ENCODE measurements at regions not wholly inside any gene's neighbourhood (a gene's known extent, or its start where the extent isn't known, plus 50 kb on each side); places are given as distances from the start of the nearest gene placed in this dataset.
"Not testable (repeated sequence)": the region's sequence is repeated elsewhere in the genome, so short reads cannot be mapped to it uniquely, and the experiment has no call there.

- peak; percentile 88 for TF ChIP-seq CTCF (IDR thresholded peaks at IDR 0.05)
- H3K27me3 ChIP-seq (ENCODE audit: control insufficient read depth, insufficient read depth, low read length); POLR2A ChIA-PET; H3K9me3 ChIP-seq (ENCODE audit: control insufficient read depth, insufficient read depth, low read depth, low read length); H3K36me3 ChIP-seq (ENCODE audit: control insufficient read depth, insufficient read depth, low read length); intact Hi-C loops (cut with micrococcal nuclease; ENCODE audit: unreplicated experiment); in situ Hi-C loops (cut with HindIII; ENCODE audit: low pct_unique_long_range_greater_than_20kb, low sequenced_read_pairs); CTCF ChIA-PET; BruUV-seq (replicated peaks); H3K4me1 ChIP-seq (ENCODE audit: control insufficient read depth, insufficient read depth, low read length); H3K27ac ChIP-seq (ENCODE audit: low read length); DNase-seq (ENCODE audit: low read depth, low spot score): not testable (repeated sequence)
- peak overlapping the region in 1 of 2 experiments; percentile 36; a peak in 1 of 4 replicates for H3K4me3 ChIP-seq (ENCODE audit: low read depth in 2 of 2, low read length in 2 of 2)
- ATAC-seq = peak; percentile 91
Observed at GRCh38 chr5:1653698-1654651, 130.2 kb upstream of the LPCAT1 start.

GRCh38 chr5:1652873-1653697 is 129.3 kb upstream of the LPCAT1 start:
- POLR2A ChIA-PET = no interaction called here
- intact Hi-C loops (cut with micrococcal nuclease; ENCODE audit: unreplicated experiment) (no loop called here), in situ Hi-C loops (cut with HindIII; ENCODE audit: low pct_unique_long_range_greater_than_20kb, low sequenced_read_pairs) (no loop called here)
- no peaks in the 10 kb centered on the region for H3K9me3 ChIP-seq (ENCODE audit: control insufficient read depth, insufficient read depth, low read depth, low read length)
- TF ChIP-seq POLR2AphosphoS5 (IDR thresholded peaks at IDR 0.05; ENCODE audit: low read depth, low read length) (no peak), TCF7L2 (IDR thresholded peaks at IDR 0.05; ENCODE audit: low read depth, low read length) (no peak), REST (IDR thresholded peaks at IDR 0.05; ENCODE audit: insufficient read depth in 1 of 2, low read depth in 2 of 2, low read length in 1 of 2) (no peak), CTCF (IDR thresholded peaks at IDR 0.05) (no peak), SIN3A (IDR thresholded peaks at IDR 0.05; ENCODE audit: borderline replicate concordance, insufficient read depth, low read depth, low read length) (no peak)
- no TSS peak for BruUV-seq (replicated peaks)
- H3K4me3 ChIP-seq (ENCODE audit: low read depth in 2 of 2, low read length in 2 of 2) = peak overlapping the region in 1 of 2 experiments; percentile 36; a peak in 1 of 4 replicates
- H3K27me3 ChIP-seq (ENCODE audit: control insufficient read depth, insufficient read depth, low read length) = no peaks in the 10 kb centered on the region
- H3K27ac ChIP-seq (ENCODE audit: low read length) = no peak overlapping the region
- H3K4me1 ChIP-seq (ENCODE audit: control insufficient read depth, insufficient read depth, low read length) = peaks cover 8% of the 10 kb centered on the region
- H3K36me3 ChIP-seq (ENCODE audit: control insufficient read depth, insufficient read depth, low read length) = no peaks in the 10 kb centered on the region
- CTCF ChIA-PET = no interaction called here
- no peak for DNase-seq (ENCODE audit: low read depth, low spot score)
- ATAC-seq = peak; percentile 49

All from Panc1 (cell line).